ENCODE measurements at regions not wholly inside any gene's neighbourhood (a gene's known extent, or its start where the extent isn't known, plus 50 kb on each side); places are given as distances from the start of the nearest gene placed in this dataset.

- intact Hi-C loops (cut with micrococcal nuclease), result no loop called here
- Histone ChIP-seq H3K27ac (ENCODE audit: low read depth, low read length) (no peak overlapping the region), H3K9me2 (ENCODE audit: insufficient read depth) (no peaks in the 10 kb centered on the region), H3K4me1 (ENCODE audit: control insufficient read depth in 1 of 2, insufficient read depth in 2 of 2, low read length in 2 of 2) (peaks cover 0 to 4% of the 10 kb centered on the region in 2 experiments; a peak in 2 of 4 replicates), H3K4me2 (ENCODE audit: low read length) (no peak overlapping the region), H3K27me3 (ENCODE audit: insufficient read depth, low read length) (no peaks in the 10 kb centered on the region), H3K9ac (ENCODE audit: low read length) (no peak overlapping the region), H4K20me1 (ENCODE audit: insufficient read depth) (no peaks in the 10 kb centered on the region), H2AFZ (ENCODE audit: low read depth, low read length, poor library complexity, severe bottlenecking) (no peak overlapping the region), H3K9me3 (ENCODE audit: control insufficient read depth in 1 of 2, insufficient read depth in 1 of 2, low read depth in 1 of 2, low read length in 2 of 2) (no peaks in the 10 kb centered on the region), H3K36me3 (ENCODE audit: control insufficient read depth in 1 of 2, insufficient read depth in 2 of 2, low read length in 2 of 2) (no peaks in the 10 kb centered on the region), H3K4me3 (replicated peaks in 1 of 2; ENCODE audit: low read depth in 1 of 2, low read length in 2 of 2) (no peak overlapping the region), H3K79me2 (ENCODE audit: insufficient read depth, low read length) (no peaks in the 10 kb centered on the region)
- ChIA-PET CTCF (no interaction called here), RAD21 (ENCODE audit: low non-redundant PET in 1 of 2, low total read pairs in 2 of 2, uncharacterized antibody in 2 of 2, unreplicated experiment in 2 of 2) (no interaction called here), POLR2A (no interaction called here)
- BruUV-seq (replicated peaks), result no TSS peak
- no peak for DNase-seq (ENCODE audit: low read depth, low spot score)
- TF ChIP-seq, protein P1, sequence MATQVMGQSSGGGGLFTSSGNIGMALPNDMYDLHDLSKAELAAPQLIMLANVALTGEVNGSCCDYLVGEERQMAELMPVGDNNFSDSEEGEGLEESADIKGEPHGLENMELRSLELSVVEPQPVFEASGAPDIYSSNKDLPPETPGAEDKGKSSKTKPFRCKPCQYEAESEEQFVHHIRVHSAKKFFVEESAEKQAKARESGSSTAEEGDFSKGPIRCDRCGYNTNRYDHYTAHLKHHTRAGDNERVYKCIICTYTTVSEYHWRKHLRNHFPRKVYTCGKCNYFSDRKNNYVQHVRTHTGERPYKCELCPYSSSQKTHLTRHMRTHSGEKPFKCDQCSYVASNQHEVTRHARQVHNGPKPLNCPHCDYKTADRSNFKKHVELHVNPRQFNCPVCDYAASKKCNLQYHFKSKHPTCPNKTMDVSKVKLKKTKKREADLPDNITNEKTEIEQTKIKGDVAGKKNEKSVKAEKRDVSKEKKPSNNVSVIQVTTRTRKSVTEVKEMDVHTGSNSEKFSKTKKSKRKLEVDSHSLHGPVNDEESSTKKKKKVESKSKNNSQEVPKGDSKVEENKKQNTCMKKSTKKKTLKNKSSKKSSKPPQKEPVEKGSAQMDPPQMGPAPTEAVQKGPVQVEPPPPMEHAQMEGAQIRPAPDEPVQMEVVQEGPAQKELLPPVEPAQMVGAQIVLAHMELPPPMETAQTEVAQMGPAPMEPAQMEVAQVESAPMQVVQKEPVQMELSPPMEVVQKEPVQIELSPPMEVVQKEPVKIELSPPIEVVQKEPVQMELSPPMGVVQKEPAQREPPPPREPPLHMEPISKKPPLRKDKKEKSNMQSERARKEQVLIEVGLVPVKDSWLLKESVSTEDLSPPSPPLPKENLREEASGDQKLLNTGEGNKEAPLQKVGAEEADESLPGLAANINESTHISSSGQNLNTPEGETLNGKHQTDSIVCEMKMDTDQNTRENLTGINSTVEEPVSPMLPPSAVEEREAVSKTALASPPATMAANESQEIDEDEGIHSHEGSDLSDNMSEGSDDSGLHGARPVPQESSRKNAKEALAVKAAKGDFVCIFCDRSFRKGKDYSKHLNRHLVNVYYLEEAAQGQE (IDR thresholded peaks at IDR 0.05; ENCODE audit: low read depth), result no peak
- TF ChIP-seq, protein P2, sequence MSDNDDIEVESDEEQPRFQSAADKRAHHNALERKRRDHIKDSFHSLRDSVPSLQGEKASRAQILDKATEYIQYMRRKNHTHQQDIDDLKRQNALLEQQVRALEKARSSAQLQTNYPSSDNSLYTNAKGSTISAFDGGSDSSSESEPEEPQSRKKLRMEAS (IDR thresholded peaks at IDR 0.05), result no peak
- no peak for TF ChIP-seq POLR2A (IDR thresholded peaks at IDR 0.05; ENCODE audit: borderline replicate concordance, extremely low read depth, insufficient read depth, insufficient read length)
- TF ChIP-seq EGR1 (IDR thresholded peaks at IDR 0.05; ENCODE audit: low read depth), result no peak
- TF ChIP-seq TCF7L2 (IDR thresholded peaks at IDR 0.05; ENCODE audit: borderline replicate concordance, extremely low read depth, insufficient read depth, insufficient read length), result no peak
- no peak for TF ChIP-seq ZBTB33 (IDR thresholded peaks at IDR 0.05; ENCODE audit: extremely low read depth, insufficient replicate concordance, low read length)
- TF ChIP-seq EZH2phosphoT487 (IDR thresholded peaks at IDR 0.05; ENCODE audit: borderline replicate concordance), result no peak
- TF ChIP-seq FOSL1 (IDR thresholded peaks at IDR 0.05; ENCODE audit: low read depth), result no peak
- ATAC-seq, result no peak
Measured at GRCh38 chr4:179586460-179586859, 2144.2 kb upstream of the AGA start.

All from HCT116 (cell line).